ENCODE measurements at regions not wholly inside any gene's neighbourhood (a gene's known extent, or its start where the extent isn't known, plus 50 kb on each side); places are given as distances from the start of the nearest gene placed in this dataset.
A peak's percentile ranks its signal among the peaks of the same experiment; 100 is the strongest.
"Not testable (repeated sequence)": the region's sequence is repeated elsewhere in the genome, so short reads cannot be mapped to it uniquely, and the experiment has no call there.

- H3K4me3 ChIP-seq (ENCODE audit: control insufficient read depth in 1 of 2, extremely low read depth in 1 of 2, low read length in 1 of 2) = no peak overlapping the region
- ATAC-seq (replicated peaks in 1 of 4) = no peak
- no peaks in the 10 kb centered on the region for H3K9me3 ChIP-seq
- H3K27me3 ChIP-seq (replicated peaks in 1 of 2; ENCODE audit: control insufficient read depth in 2 of 2, extremely low read depth in 1 of 2, insufficient read depth in 2 of 2, low read length in 1 of 2) = no peaks in the 10 kb centered on the region
- H3K4me1 ChIP-seq (ENCODE audit: control insufficient read depth in 1 of 2, extremely low read depth in 1 of 2, insufficient read depth in 2 of 2, low read length in 2 of 2) = no peaks in the 10 kb centered on the region
- CTCF ChIA-PET = no interaction called here
- peaks cover 8 to 29% of the 10 kb centered on the region in 2 donors for H3K36me3 ChIP-seq (ENCODE audit: control insufficient read depth in 2 of 2, extremely low read depth in 1 of 2, insufficient read depth in 1 of 2, low read length in 1 of 2)
- Mint-ChIP-seq H3K9me3 (no peaks in the 10 kb centered on the region), H3K27ac (no peak overlapping the region), H3K4me1 (peaks cover 8 to 18% (median 10%) of the 10 kb centered on the region in 3 donors), H3K27me3 (no peaks in the 10 kb centered on the region), H3K36me3 (peaks cover 41% of the 10 kb centered on the region), H3K4me3 (no peak overlapping the region)
- 94% methylated on average over 6 of the region's 6 CpGs for WGBS (ENCODE audit: insufficient coverage)
- no peak overlapping the region for H3K27ac ChIP-seq (ENCODE audit: low read length)
- DNase-seq = no peak
- POLR2A ChIA-PET = no interaction called here
Measured at GRCh38 chr10:46216003-46216634, 70.7 kb upstream of the ANTXRL start.

DNA sequence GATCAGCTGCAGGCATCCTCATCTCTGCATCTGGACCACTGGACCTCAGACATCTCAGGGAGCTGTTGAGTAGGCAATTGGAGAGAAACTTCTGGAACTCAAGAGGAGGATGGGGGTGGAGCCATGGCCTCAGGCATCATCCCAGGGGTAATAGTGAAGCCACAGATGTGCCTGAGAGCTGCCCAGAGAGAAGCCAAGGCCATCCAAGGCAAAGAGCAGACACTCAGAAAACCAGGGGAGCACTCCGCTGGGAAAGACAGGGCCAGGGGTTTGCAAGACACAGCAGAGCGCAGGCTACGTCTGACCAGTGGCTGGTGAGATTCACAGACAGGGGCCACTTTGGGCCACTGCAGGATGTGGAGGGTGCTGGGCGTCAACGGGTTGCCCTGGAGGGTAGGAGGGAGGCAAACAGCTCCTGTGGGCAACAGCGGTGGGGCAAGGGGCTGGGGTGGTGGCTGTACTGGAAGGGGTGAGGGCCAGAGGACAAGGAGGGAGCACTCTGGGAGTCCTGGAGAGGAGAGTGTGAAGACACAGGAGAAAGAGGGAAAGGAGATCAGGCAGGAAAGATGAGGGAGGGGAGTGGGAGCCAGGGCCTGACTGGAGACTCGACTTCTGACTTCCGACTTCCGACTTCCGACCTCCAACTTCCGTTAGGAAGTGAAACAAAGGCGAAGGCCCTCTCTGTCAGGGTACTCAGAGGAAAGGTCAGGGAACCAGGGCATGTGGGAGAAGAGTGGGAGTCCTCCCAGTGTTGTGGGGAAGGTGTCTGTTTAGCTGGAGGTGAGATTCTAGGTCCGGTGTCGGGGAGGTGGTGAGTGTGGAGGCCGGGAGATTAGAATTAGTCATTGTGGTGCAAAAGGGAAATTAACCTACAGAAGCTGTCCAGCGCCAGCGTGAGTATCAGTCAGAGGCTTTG, 69.7 kb upstream of the ANTXRL start:
- 67% methylated on average over 15 of the region's 17 CpGs for WGBS (ENCODE audit: insufficient coverage)
- H3K9me3 ChIP-seq = no peaks in the 10 kb centered on the region
- H3K27me3 ChIP-seq (replicated peaks in 1 of 2; ENCODE audit: control insufficient read depth in 2 of 2, extremely low read depth in 1 of 2, insufficient read depth in 2 of 2, low read length in 1 of 2) = no peaks in the 10 kb centered on the region
- DNase-seq (no peak), ATAC-seq (replicated peaks in 1 of 4) (no peak)
- Mint-ChIP-seq H3K4me3 (no peak overlapping the region), H3K36me3 (peaks cover 48% of the 10 kb centered on the region), H3K4me1 (peaks cover 8 to 18% (median 10%) of the 10 kb centered on the region in 3 donors), H3K9me3 (no peaks in the 10 kb centered on the region), H3K27ac (peak overlapping the region in 1 of 2 donors; percentile 11), H3K27me3 (no peaks in the 10 kb centered on the region)
- peaks cover 8 to 31% of the 10 kb centered on the region in 2 donors for H3K36me3 ChIP-seq (ENCODE audit: control insufficient read depth in 2 of 2, extremely low read depth in 1 of 2, insufficient read depth in 1 of 2, low read length in 1 of 2)
- no peak overlapping the region for H3K4me3 ChIP-seq (ENCODE audit: control insufficient read depth in 1 of 2, extremely low read depth in 1 of 2, low read length in 1 of 2)
- ChIA-PET CTCF (no interaction called here), POLR2A (no interaction called here)
- H3K27ac ChIP-seq (ENCODE audit: low read length) = no peak overlapping the region
- H3K4me1 ChIP-seq (ENCODE audit: control insufficient read depth in 1 of 2, extremely low read depth in 1 of 2, insufficient read depth in 2 of 2, low read length in 2 of 2) = no peaks in the 10 kb centered on the region

- CTCF ChIA-PET = interaction anchor here in 1 of 2 donors (1.2 kb wide), 1 partner anchor 11 kb away, joined by 3 read pairs; no protein-coding TSS in a partner anchor
- peaks cover 54% of the 10 kb centered on the region for H3K36me3 Mint-ChIP-seq
- POLR2A ChIA-PET = no interaction called here
- no peak overlapping the region for H3K4me3 Mint-ChIP-seq
- no peaks in the 10 kb centered on the region for H3K9me3 Mint-ChIP-seq
- Histone ChIP-seq H3K27me3 (replicated peaks in 1 of 2; ENCODE audit: control insufficient read depth in 2 of 2, extremely low read depth in 1 of 2, insufficient read depth in 2 of 2, low read length in 1 of 2) (no peaks in the 10 kb centered on the region), H3K4me3 (ENCODE audit: control insufficient read depth in 1 of 2, extremely low read depth in 1 of 2, low read length in 1 of 2) (no peak overlapping the region), H3K27ac (ENCODE audit: low read length) (no peak overlapping the region), H3K9me3 (no peaks in the 10 kb centered on the region), H3K36me3 (ENCODE audit: control insufficient read depth in 2 of 2, extremely low read depth in 1 of 2, insufficient read depth in 1 of 2, low read length in 1 of 2) (peaks cover 8 to 34% of the 10 kb centered on the region in 2 donors), H3K4me1 (ENCODE audit: control insufficient read depth in 1 of 2, extremely low read depth in 1 of 2, insufficient read depth in 2 of 2, low read length in 2 of 2) (no peaks in the 10 kb centered on the region)
- ATAC-seq (replicated peaks in 1 of 4) (no peak), DNase-seq (no peak)
- peak overlapping the region; percentile 5 to 16 for H3K27ac Mint-ChIP-seq
- 87% methylated on average over 6 of the region's 6 CpGs for WGBS (ENCODE audit: insufficient coverage)
- peaks cover 8 to 23% (median 10%) of the 10 kb centered on the region in 3 donors for H3K4me1 Mint-ChIP-seq
- no peaks in the 10 kb centered on the region for H3K27me3 Mint-ChIP-seq
Measured at GRCh38 chr10:46217752-46218453, 68.9 kb upstream of the ANTXRL start.

- peaks cover 61% of the 10 kb centered on the region for H3K36me3 Mint-ChIP-seq
- ATAC-seq (replicated peaks in 1 of 4) = no peak
- no peak overlapping the region for H3K4me3 Mint-ChIP-seq
- H3K27me3 Mint-ChIP-seq = no peaks in the 10 kb centered on the region
- peaks cover 13 to 44% of the 10 kb centered on the region in 2 donors for H3K36me3 ChIP-seq (ENCODE audit: control insufficient read depth in 2 of 2, extremely low read depth in 1 of 2, insufficient read depth in 1 of 2, low read length in 1 of 2)
- H3K9me3 ChIP-seq = no peaks in the 10 kb centered on the region
- no peaks in the 10 kb centered on the region for H3K4me1 ChIP-seq (ENCODE audit: control insufficient read depth in 1 of 2, extremely low read depth in 1 of 2, insufficient read depth in 2 of 2, low read length in 2 of 2)
- no peaks in the 10 kb centered on the region for H3K9me3 Mint-ChIP-seq
- ChIA-PET CTCF (interaction anchor here in 1 of 2 donors (1.2 kb wide), 1 partner anchor 10 kb away, joined by 3 read pairs; no protein-coding TSS in a partner anchor), POLR2A (interaction anchor here in 1 of 2 donors (0.6 kb wide), 1 partner anchor 1106 kb away, joined by 5 read pairs; no protein-coding TSS in a partner anchor)
- H3K4me3 ChIP-seq (ENCODE audit: control insufficient read depth in 1 of 2, extremely low read depth in 1 of 2, low read length in 1 of 2) = no peak overlapping the region
- peaks cover 8 to 26% (median 10%) of the 10 kb centered on the region in 3 donors for H3K4me1 Mint-ChIP-seq
- no CpG with 5 or more reads among the region's 2 CpGs for WGBS (ENCODE audit: insufficient coverage)
- H3K27ac Mint-ChIP-seq = peak overlapping the region in 1 of 2 donors; percentile 23
- H3K27ac ChIP-seq (ENCODE audit: low read length) = no peak overlapping the region
- no peaks in the 10 kb centered on the region for H3K27me3 ChIP-seq (replicated peaks in 1 of 2; ENCODE audit: control insufficient read depth in 2 of 2, extremely low read depth in 1 of 2, insufficient read depth in 2 of 2, low read length in 1 of 2)
- DNase-seq = no peak
Measured at GRCh38 chr10:46218921-46219320, 67.9 kb upstream of the ANTXRL start.

GRCh38 chr10:46219431-46219990, 67.3 kb upstream of the ANTXRL start:
- CTCF ChIA-PET, H3K27me3 Mint-ChIP-seq: not testable (repeated sequence)
- H3K36me3 ChIP-seq (ENCODE audit: control insufficient read depth in 2 of 2, extremely low read depth in 1 of 2, insufficient read depth in 1 of 2, low read length in 1 of 2) = peaks cover 13 to 50% of the 10 kb centered on the region in 2 donors

DNA sequence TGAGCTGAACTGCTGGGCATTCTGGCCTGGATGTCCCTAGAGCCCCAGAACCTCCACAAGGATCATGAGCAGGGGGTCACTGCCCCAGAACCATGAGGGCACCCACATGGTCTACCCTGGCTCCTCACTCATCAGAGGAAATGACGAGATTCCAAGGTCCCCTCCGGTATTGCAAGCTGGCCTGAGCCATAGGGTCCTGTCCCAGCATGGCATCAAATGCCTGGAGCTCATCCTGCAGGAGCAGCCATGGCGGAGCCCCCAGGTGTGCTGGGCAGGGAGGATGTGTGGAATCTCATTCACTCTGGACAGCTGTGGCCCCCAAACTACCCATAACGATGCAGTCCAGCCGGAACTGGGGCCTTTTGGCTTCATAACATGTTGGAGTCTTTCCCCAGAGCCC, 66.6 kb upstream of the ANTXRL start:
- DNase-seq (peak in 1 of 35 experiments; percentile 3), ATAC-seq (replicated peaks in 1 of 4) (no peak)
- no peak overlapping the region for H3K27ac ChIP-seq (ENCODE audit: low read length)
- no peaks in the 10 kb centered on the region for H3K4me1 ChIP-seq (ENCODE audit: control insufficient read depth in 1 of 2, extremely low read depth in 1 of 2, insufficient read depth in 2 of 2, low read length in 2 of 2)
- Mint-ChIP-seq H3K4me3 (no peak overlapping the region), H3K36me3 (peaks cover 73% of the 10 kb centered on the region), H3K4me1 (peaks cover 8 to 37% (median 10%) of the 10 kb centered on the region in 3 donors), H3K27me3 (no peaks in the 10 kb centered on the region), H3K27ac (peak overlapping the region in 1 of 2 donors; percentile 64), H3K9me3 (no peaks in the 10 kb centered on the region)
- H3K4me3 ChIP-seq (ENCODE audit: control insufficient read depth in 1 of 2, extremely low read depth in 1 of 2, low read length in 1 of 2) = no peak overlapping the region
- no peaks in the 10 kb centered on the region for H3K9me3 ChIP-seq
- peaks cover 13 to 56% of the 10 kb centered on the region in 2 donors for H3K36me3 ChIP-seq (ENCODE audit: control insufficient read depth in 2 of 2, extremely low read depth in 1 of 2, insufficient read depth in 1 of 2, low read length in 1 of 2)
- ChIA-PET POLR2A (no interaction called here), CTCF (no interaction called here)
- WGBS (ENCODE audit: insufficient coverage) = 93% methylated on average over 2 of the region's 5 CpGs
- H3K27me3 ChIP-seq (replicated peaks in 1 of 2; ENCODE audit: control insufficient read depth in 2 of 2, extremely low read depth in 1 of 2, insufficient read depth in 2 of 2, low read length in 1 of 2) = no peaks in the 10 kb centered on the region

More at GRCh38 chr10:46219431-46219990, 67.3 kb upstream of the ANTXRL start:
- H3K27me3 ChIP-seq (replicated peaks in 1 of 2; ENCODE audit: control insufficient read depth in 2 of 2, extremely low read depth in 1 of 2, insufficient read depth in 2 of 2, low read length in 1 of 2); H3K27ac ChIP-seq (ENCODE audit: low read length); H3K9me3 ChIP-seq; ATAC-seq (replicated peaks in 1 of 4); H3K4me3 Mint-ChIP-seq; H3K4me3 ChIP-seq (ENCODE audit: control insufficient read depth in 1 of 2, extremely low read depth in 1 of 2, low read length in 1 of 2); H3K9me3 Mint-ChIP-seq; H3K4me1 ChIP-seq (ENCODE audit: control insufficient read depth in 1 of 2, extremely low read depth in 1 of 2, insufficient read depth in 2 of 2, low read length in 2 of 2); POLR2A ChIA-PET: not testable (repeated sequence)
- Mint-ChIP-seq H3K36me3 (peaks cover 67% of the 10 kb centered on the region), H3K4me1 (peaks cover 8 to 30% (median 10%) of the 10 kb centered on the region in 3 donors), H3K27ac (peak overlapping the region; percentile 48 to 64)
- DNase-seq = peak in 1 of 35 experiments; percentile 22
- WGBS (ENCODE audit: insufficient coverage) = 56% methylated on average over 5 of the region's 5 CpGs
